ENCODE measurements at regions not wholly inside any gene's neighbourhood (a gene's known extent, or its start where the extent isn't known, plus 50 kb on each side); places are given as distances from the start of the nearest gene placed in this dataset.

DNA sequence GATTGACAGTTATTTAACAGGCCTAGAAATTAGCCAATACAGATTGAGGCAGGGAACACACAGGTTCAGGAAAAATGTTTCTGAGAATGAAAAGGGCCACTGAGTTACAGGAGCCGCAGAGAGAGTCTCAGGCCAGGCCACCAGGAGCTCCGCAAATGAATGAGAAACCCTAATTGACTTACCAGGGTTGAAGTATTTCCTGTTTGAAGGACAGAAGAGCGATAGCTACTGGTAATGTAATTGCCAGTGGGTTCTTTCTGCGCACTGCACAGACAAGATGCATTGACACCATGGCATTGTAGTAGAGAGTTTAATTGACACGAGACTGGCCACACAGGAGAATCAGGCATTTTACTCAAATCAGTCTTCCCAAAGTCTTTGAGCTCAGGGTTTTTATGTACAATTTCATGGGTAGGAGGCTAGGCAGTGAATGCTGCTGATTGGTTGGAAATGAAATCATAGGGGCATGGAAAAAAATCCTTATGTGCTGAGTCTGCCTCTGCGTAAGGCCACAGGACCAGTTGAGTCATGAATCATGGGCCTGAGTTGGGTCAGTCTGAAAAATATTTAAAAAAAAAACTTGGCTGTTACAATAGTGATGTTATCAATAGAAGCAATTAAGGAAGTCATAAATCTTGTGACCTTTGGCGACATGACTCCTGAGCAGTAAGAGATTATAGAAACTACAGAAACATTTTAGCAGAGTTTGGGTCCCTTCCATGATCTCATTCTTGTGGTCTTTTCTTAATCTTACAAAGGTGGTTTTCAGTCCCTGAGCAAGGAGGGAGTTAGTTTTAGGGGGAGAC is 203.8 kb downstream of the CASP12 start:
- no peak for DNase-seq
- intact Hi-C loops (cut with DNase I): no loop called here

DNA sequence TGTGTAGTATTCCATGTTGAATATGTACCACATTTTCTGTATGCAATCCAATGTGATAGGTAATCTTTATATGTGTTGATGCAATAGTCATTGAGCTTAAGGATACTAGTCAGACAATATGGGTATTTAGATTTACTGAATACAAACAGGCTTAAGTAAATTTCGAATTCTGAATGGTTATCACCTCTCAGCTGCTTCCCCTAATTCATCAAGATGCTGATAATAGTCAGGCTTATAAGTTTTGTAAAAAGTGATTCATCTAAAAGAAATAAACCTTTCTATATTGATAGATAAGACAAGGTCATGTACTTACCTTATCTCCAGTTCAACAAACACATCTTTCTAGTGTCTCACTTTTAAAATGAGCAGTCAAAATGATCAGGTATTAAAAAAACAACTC is 205.5 kb downstream of the CASP12 start:
- 76 to 82% (median 78%) methylated on average over 1 of the region's 1 CpG for WGBS, 3 donors
- TF ChIP-seq, protein P1, sequence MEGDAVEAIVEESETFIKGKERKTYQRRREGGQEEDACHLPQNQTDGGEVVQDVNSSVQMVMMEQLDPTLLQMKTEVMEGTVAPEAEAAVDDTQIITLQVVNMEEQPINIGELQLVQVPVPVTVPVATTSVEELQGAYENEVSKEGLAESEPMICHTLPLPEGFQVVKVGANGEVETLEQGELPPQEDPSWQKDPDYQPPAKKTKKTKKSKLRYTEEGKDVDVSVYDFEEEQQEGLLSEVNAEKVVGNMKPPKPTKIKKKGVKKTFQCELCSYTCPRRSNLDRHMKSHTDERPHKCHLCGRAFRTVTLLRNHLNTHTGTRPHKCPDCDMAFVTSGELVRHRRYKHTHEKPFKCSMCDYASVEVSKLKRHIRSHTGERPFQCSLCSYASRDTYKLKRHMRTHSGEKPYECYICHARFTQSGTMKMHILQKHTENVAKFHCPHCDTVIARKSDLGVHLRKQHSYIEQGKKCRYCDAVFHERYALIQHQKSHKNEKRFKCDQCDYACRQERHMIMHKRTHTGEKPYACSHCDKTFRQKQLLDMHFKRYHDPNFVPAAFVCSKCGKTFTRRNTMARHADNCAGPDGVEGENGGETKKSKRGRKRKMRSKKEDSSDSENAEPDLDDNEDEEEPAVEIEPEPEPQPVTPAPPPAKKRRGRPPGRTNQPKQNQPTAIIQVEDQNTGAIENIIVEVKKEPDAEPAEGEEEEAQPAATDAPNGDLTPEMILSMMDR (IDR thresholded peaks at IDR 0.05): no peak

More for the DNA sequence above, 203.8 kb downstream of the CASP12 start:
- no peak for ATAC-seq
- H3K4me3 ChIP-seq: no peak overlapping the region
- H3K36me3 ChIP-seq (ENCODE audit: insufficient read depth in 1 of 2, low read depth in 1 of 2): no peaks in the 10 kb centered on the region
- WGBS, 3 donors: 76 to 80% (median 77%) methylated on average over 7 of the region's 7 CpGs
- no peak overlapping the region for H3K27ac ChIP-seq
- TF ChIP-seq, protein P1 (IDR thresholded peaks at IDR 0.05): no peak
- H3K4me1 ChIP-seq: no peaks in the 10 kb centered on the region
- H3K27me3 ChIP-seq (ENCODE audit: insufficient read depth in 3 of 3, low read length in 2 of 3): no peaks in the 10 kb centered on the region
- H3K9me3 ChIP-seq: no peaks in the 10 kb centered on the region

DNA sequence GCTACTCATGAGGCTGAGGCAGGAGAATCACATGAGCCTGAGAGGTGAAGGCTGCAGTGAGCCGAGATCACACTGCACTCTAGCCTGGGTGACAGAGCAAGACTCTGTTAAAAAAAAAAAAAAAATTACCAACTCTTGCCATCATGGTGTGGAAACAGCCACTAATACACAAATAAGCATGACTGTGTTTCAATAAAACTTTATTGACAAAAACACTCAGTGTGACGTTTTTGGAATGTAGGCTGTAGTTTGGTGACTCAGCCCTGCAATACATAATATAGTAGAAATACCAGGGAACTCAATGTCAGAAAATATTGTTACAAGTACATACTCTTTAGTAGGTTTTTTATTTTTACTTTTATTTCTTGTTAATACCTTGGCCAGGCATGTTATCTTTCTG is 207.1 kb downstream of the CASP12 start:
- no peak overlapping the region for H3K4me3 ChIP-seq
- H3K9me3 ChIP-seq: no peaks in the 10 kb centered on the region
- no peak for ATAC-seq
- intact Hi-C loops (cut with DNase I): no loop called here
- TF ChIP-seq, protein P1 (IDR thresholded peaks at IDR 0.05): no peak
- H3K27ac ChIP-seq: no peak overlapping the region
- no peak for DNase-seq
- WGBS, 3 donors: 69 to 86% (median 76%) methylated on average over 2 of the region's 2 CpGs
- H3K36me3 ChIP-seq (ENCODE audit: insufficient read depth in 1 of 2, low read depth in 1 of 2): no peaks in the 10 kb centered on the region
- H3K4me1 ChIP-seq: no peaks in the 10 kb centered on the region
- no peaks in the 10 kb centered on the region for H3K27me3 ChIP-seq (ENCODE audit: insufficient read depth in 3 of 3, low read length in 2 of 3)

More for the DNA sequence above, 205.5 kb downstream of the CASP12 start:
- H3K4me3 ChIP-seq: no peak overlapping the region
- no peaks in the 10 kb centered on the region for H3K4me1 ChIP-seq
- H3K27me3 ChIP-seq (ENCODE audit: insufficient read depth in 3 of 3, low read length in 2 of 3): no peaks in the 10 kb centered on the region
- H3K27ac ChIP-seq: no peak overlapping the region
- H3K36me3 ChIP-seq (ENCODE audit: insufficient read depth in 1 of 2, low read depth in 1 of 2): no peaks in the 10 kb centered on the region
- ATAC-seq (no peak), DNase-seq (no peak)
- intact Hi-C loops (cut with DNase I): no loop called here
- no peaks in the 10 kb centered on the region for H3K9me3 ChIP-seq

DNA sequence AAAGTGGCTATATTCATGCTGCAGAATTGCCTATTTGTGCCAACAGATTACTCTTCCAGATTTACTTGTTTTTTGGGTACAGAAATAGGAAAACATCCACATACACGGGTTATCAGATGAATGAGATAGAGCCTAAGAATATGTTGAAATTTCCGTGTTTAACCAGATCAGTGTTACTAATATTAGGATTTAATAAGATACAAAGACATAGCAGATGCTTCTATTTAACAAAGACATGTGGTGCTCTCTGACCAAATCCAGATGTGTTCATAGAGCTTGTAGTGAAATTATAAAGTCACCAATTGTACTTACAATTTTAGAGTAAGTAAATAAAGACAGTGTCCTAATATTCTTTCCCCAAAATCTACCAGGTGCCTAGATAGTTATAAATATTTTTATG is 208.0 kb downstream of the CASP12 start:
- Histone ChIP-seq H3K27ac (no peak overlapping the region), H3K36me3 (ENCODE audit: insufficient read depth in 1 of 2, low read depth in 1 of 2) (no peaks in the 10 kb centered on the region), H3K4me1 (no peaks in the 10 kb centered on the region), H3K27me3 (ENCODE audit: insufficient read depth in 3 of 3, low read length in 2 of 3) (no peaks in the 10 kb centered on the region), H3K4me3 (no peak overlapping the region), H3K9me3 (no peaks in the 10 kb centered on the region)
- ATAC-seq (no peak), DNase-seq (no peak)
- intact Hi-C loops (cut with DNase I): no loop called here
- WGBS, 3 donors: 54 to 63% (median 59%) methylated on average over 2 of the region's 2 CpGs
- TF ChIP-seq, protein P1 (IDR thresholded peaks at IDR 0.05): no peak

DNA sequence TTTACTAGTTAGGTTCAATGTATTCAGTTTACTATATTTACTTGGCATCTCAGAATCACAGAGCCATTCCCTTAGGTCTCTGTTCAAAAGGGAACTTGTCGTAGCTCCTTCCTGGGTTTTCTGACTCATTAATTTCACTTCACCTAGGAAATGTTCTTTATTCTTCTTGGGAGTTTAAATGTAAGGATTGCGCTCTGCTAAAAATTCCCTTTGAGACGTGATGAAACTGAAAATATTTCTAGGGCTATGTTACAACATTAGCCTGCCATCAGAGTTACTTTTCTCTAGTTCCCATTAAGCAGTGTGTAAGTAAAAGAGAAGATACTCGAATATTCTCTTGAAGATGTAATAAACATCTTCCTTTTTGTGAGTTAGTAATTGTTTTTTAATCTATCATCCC is 209.5 kb downstream of the CASP12 start:
- H3K4me3 ChIP-seq: no peak overlapping the region
- WGBS, 3 donors: 72 to 76% (median 75%) methylated on average over 4 of the region's 4 CpGs
- intact Hi-C loops (cut with DNase I): no loop called here
- no peaks in the 10 kb centered on the region for H3K4me1 ChIP-seq
- no peaks in the 10 kb centered on the region for H3K27me3 ChIP-seq (ENCODE audit: insufficient read depth in 3 of 3, low read length in 2 of 3)
- ATAC-seq (no peak), DNase-seq (no peak)
- TF ChIP-seq, protein P1 (IDR thresholded peaks at IDR 0.05): no peak
- no peaks in the 10 kb centered on the region for H3K9me3 ChIP-seq
- H3K36me3 ChIP-seq (ENCODE audit: insufficient read depth in 1 of 2, low read depth in 1 of 2): no peaks in the 10 kb centered on the region
- no peak overlapping the region for H3K27ac ChIP-seq
